Skeletal muscle satellite cell (primary cell): ENCODE measurements at regions not wholly inside any gene's neighbourhood (a gene's known extent, or its start where the extent isn't known, plus 50 kb on each side); places are given as distances from the start of the nearest gene placed in this dataset.

Source experiments
- H3K27me3 ChIP-seq: 2 replicates; pipeline ENCODE4 v1.7.0; 2013; ENCODE audit warnings: low read length; ENCODE audit not compliant: control insufficient read depth, insufficient read depth
- H3K36me3 ChIP-seq: 2 replicates; pipeline ENCODE4 v1.7.0; 2013; ENCODE audit warnings: mild to moderate bottlenecking, control low read depth, low read length; ENCODE audit not compliant: insufficient read depth
- H3K4me1 ChIP-seq: 2 replicates; pipeline ENCODE4 v1.7.0; 2013; ENCODE audit warnings: low read length; ENCODE audit not compliant: control insufficient read depth, insufficient read depth
- H3K4me2 ChIP-seq: 2 replicates; pipeline ENCODE4 v1.7.0; 2013; ENCODE audit warnings: mild to moderate bottlenecking, low read length
- H3K4me3 ChIP-seq: 2 replicates; pipeline ENCODE4 v1.7.0; 2013; ENCODE audit warnings: low read length
- H3K9ac ChIP-seq: 2 replicates; pipeline ENCODE4 v1.7.0; 2013; ENCODE audit warnings: mild to moderate bottlenecking, low read depth, low read length, moderate library complexity
- H3K9me3 ChIP-seq: replicated peaks from 2 replicates; pipeline ENCODE4 v1.7.0; 2013; ENCODE audit warnings: mild to moderate bottlenecking, control low read depth, low read length

DNA sequence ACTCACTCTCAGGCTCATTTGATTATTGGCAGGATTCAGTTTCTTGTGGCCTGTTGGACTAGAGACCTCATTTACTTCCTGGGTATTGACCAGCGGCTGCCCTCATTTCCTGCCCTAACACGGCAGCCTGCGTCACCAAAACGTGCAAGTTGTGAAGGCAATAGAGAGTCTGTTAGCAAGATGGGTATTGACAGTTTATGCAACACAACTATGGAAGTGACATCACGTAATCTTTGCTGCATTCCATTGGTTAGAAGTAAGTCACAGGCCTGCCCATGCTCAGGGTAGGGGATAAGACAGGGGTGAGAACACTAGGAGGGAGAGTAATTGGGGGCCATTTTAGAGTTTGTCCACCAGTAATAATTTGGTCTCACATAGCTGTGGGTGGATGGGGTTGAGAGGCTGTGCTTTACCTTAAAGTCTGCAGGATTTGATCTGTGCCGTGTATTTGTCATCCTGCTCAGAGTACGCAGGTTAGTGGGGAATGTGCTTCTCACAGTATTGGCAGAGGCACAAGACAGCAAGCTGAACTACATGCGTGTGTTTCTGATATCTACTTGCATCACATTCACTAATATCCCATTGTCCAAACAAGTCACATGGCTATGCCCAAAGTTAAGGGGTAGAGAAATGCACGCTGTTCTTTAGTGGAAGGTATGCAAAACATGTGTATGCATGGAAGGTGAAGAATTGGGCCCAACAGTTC lies 83.3 kb downstream of the EDEM1 start:
- Histone ChIP-seq H3K9me3 (no peaks in the 10 kb centered on the region), H3K4me2 (no peak overlapping the region), H3K36me3 (no peaks in the 10 kb centered on the region), H3K4me1 (no peaks in the 10 kb centered on the region), H3K9ac (no peak overlapping the region), H3K27me3 (no peaks in the 10 kb centered on the region), H3K4me3 (no peak overlapping the region)

- Histone ChIP-seq H3K4me2 (no peak overlapping the region), H3K9me3 (no peaks in the 10 kb centered on the region), H3K4me3 (no peak overlapping the region), H3K9ac (no peak overlapping the region), H3K4me1 (no peaks in the 10 kb centered on the region), H3K27me3 (no peaks in the 10 kb centered on the region), H3K36me3 (no peaks in the 10 kb centered on the region)
Measured at GRCh38 chr3:5271372-5271683, 83.8 kb downstream of the EDEM1 start.

GRCh38 chr3:5272387-5272786 lies 84.9 kb downstream of the EDEM1 start:
- Histone ChIP-seq H3K27me3 (no peaks in the 10 kb centered on the region), H3K9me3 (no peaks in the 10 kb centered on the region), H3K4me2 (no peak overlapping the region), H3K4me3 (no peak overlapping the region), H3K4me1 (no peaks in the 10 kb centered on the region), H3K36me3 (no peaks in the 10 kb centered on the region), H3K9ac (no peak overlapping the region)

DNA sequence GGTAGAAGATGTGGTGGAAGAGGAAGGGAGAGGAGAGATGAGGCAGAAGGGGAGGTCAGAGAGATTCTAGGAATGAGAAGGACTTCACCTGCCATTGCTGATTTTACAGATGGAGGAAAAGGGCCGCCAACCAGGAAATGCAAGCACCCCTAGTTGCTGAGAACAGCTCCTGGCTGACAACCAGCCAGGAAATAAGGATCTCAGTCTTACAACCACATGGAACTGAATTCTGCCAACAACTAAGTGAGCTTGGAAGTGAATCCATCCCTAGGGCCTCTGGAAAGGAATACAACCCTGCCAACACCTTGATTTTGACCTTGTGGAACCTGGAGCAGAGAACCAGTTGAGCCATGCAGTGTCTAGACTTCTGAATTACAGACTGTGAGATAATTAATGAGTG lies 86.6 kb downstream of the EDEM1 start:
- Histone ChIP-seq H3K27me3 (no peaks in the 10 kb centered on the region), H3K4me3 (no peak overlapping the region), H3K9me3 (no peaks in the 10 kb centered on the region), H3K36me3 (no peaks in the 10 kb centered on the region), H3K4me1 (no peaks in the 10 kb centered on the region), H3K4me2 (no peak overlapping the region), H3K9ac (no peak overlapping the region)

GRCh38 chr3:5275529-5275928 lies 88.0 kb downstream of the EDEM1 start:
- Histone ChIP-seq H3K36me3 (no peaks in the 10 kb centered on the region), H3K27me3 (no peaks in the 10 kb centered on the region), H3K4me1 (no peaks in the 10 kb centered on the region), H3K9me3 (no peaks in the 10 kb centered on the region), H3K4me2 (no peak overlapping the region), H3K9ac (no peak overlapping the region), H3K4me3 (no peak overlapping the region)

- Histone ChIP-seq H3K9me3 (no peaks in the 10 kb centered on the region), H3K36me3 (no peaks in the 10 kb centered on the region), H3K4me1 (no peaks in the 10 kb centered on the region), H3K27me3 (no peaks in the 10 kb centered on the region), H3K9ac (no peak overlapping the region), H3K4me3 (no peak overlapping the region), H3K4me2 (no peak overlapping the region)
Measured at GRCh38 chr3:5276934-5277333, 89.4 kb downstream of the EDEM1 start.

GRCh38 chr3:5277612-5278236 lies 90.2 kb downstream of the EDEM1 start:
- Histone ChIP-seq H3K9me3 (no peaks in the 10 kb centered on the region), H3K9ac (no peak overlapping the region), H3K4me3 (no peak overlapping the region), H3K27me3 (no peaks in the 10 kb centered on the region), H3K36me3 (no peaks in the 10 kb centered on the region), H3K4me1 (no peaks in the 10 kb centered on the region), H3K4me2 (no peak overlapping the region)

- Histone ChIP-seq H3K9me3 (no peaks in the 10 kb centered on the region), H3K4me1 (no peaks in the 10 kb centered on the region), H3K4me2 (no peak overlapping the region), H3K4me3 (no peak overlapping the region), H3K9ac (no peak overlapping the region), H3K36me3 (no peaks in the 10 kb centered on the region), H3K27me3 (no peaks in the 10 kb centered on the region)
Measured at GRCh38 chr3:5278666-5279065, 91.2 kb downstream of the EDEM1 start.

DNA sequence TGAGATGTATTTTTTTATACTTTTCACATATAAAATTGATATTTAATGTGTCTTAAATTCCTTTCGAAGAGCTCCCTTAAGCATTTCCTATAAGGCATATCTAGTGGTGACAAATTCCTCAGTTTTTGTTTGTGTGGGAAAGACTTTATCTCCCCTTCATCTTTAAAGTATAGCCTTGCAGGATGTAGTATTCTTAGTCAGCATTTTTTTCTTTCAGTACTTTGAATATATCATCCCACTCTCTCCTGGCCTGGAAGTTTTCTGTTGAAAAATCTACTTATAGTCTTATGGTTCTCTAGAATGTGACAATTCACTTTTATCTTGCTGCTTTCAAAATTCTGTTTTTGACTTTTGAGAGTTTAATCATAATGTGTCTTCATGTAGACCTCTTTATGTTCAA lies 95.2 kb downstream of the EDEM1 start:
- H3K27me3 ChIP-seq, result no peaks in the 10 kb centered on the region
- no peaks in the 10 kb centered on the region for H3K9me3 ChIP-seq
- no peak overlapping the region for H3K9ac ChIP-seq
- no peaks in the 10 kb centered on the region for H3K4me1 ChIP-seq
- no peaks in the 10 kb centered on the region for H3K36me3 ChIP-seq
- H3K4me3 ChIP-seq, result no peak overlapping the region
- no peak overlapping the region for H3K4me2 ChIP-seq

GRCh38 chr3:5285439-5285838 lies 97.9 kb downstream of the EDEM1 start:
- H3K9me3 ChIP-seq, result no peaks in the 10 kb centered on the region
- no peak overlapping the region for H3K4me2 ChIP-seq
- no peaks in the 10 kb centered on the region for H3K4me1 ChIP-seq
- H3K4me3 ChIP-seq, result no peak overlapping the region
- no peak overlapping the region for H3K9ac ChIP-seq
- H3K27me3 ChIP-seq, result no peaks in the 10 kb centered on the region
- H3K36me3 ChIP-seq, result no peaks in the 10 kb centered on the region

GRCh38 chr3:5290915-5291314 lies 103.4 kb downstream of the EDEM1 start:
- H3K4me1 ChIP-seq, result no peaks in the 10 kb centered on the region
- no peaks in the 10 kb centered on the region for H3K36me3 ChIP-seq
- no peaks in the 10 kb centered on the region for H3K27me3 ChIP-seq

GRCh38 chr3:5292512-5292911 lies 105.0 kb downstream of the EDEM1 start:
- H3K27me3 ChIP-seq, result no peaks in the 10 kb centered on the region
- no peaks in the 10 kb centered on the region for H3K36me3 ChIP-seq
- H3K4me2 ChIP-seq, result no peak overlapping the region
- H3K9ac ChIP-seq, result no peak overlapping the region
- H3K9me3 ChIP-seq, result no peaks in the 10 kb centered on the region
- no peak overlapping the region for H3K4me3 ChIP-seq
- H3K4me1 ChIP-seq, result no peaks in the 10 kb centered on the region

More at GRCh38 chr3:5290915-5291314, 103.4 kb downstream of the EDEM1 start:
- H3K4me3 ChIP-seq, result no peak overlapping the region
- H3K9ac ChIP-seq, result no peak overlapping the region
- no peak overlapping the region for H3K4me2 ChIP-seq
- H3K9me3 ChIP-seq, result no peaks in the 10 kb centered on the region
